NCI-H345 treated with DMSO at 0.1 percent for 48 hours (cell line): ENCODE measurements at regions not wholly inside any gene's neighbourhood (a gene's known extent, or its start where the extent isn't known, plus 50 kb on each side); places are given as distances from the start of the nearest gene placed in this dataset.

Experiments
- DNase-seq: peaks from one replicate; lab custom pipeline; 2025; ENCODE audit not compliant: unreplicated experiment; lab: John Stamatoyannopoulos, UW

GRCh38 chr3:8189051-8189450 is 312.6 kb upstream of the LMCD1 start:
- DNase-seq = no peak

- DNase-seq = no peak
These were observed 310.2 kb upstream of the LMCD1 start for GRCh38 chr3:8191406-8191805.

GRCh38 chr3:8197384-8197783 is 304.2 kb upstream of the LMCD1 start:
- DNase-seq = no peak

- DNase-seq = no peak
These were observed 303.0 kb upstream of the LMCD1 start for GRCh38 chr3:8198605-8199004.

- peak; percentile 49 for DNase-seq
These were observed 300.6 kb upstream of the LMCD1 start for GRCh38 chr3:8200996-8201395.

- peak; percentile 4 for DNase-seq
These were observed 299.7 kb upstream of the LMCD1 start for GRCh38 chr3:8201886-8202285.

- no peak for DNase-seq
These were observed 297.3 kb upstream of the LMCD1 start for GRCh38 chr3:8204331-8204730.

- DNase-seq = no peak
These were observed 296.6 kb upstream of the LMCD1 start for GRCh38 chr3:8204853-8205650.

- no peak for DNase-seq
These were observed 295.7 kb upstream of the LMCD1 start for GRCh38 chr3:8205881-8206280.

GRCh38 chr3:8206971-8207617 is 294.5 kb upstream of the LMCD1 start:
- no peak for DNase-seq

GRCh38 chr3:8210882-8211341 is 290.7 kb upstream of the LMCD1 start:
- DNase-seq = no peak

- DNase-seq = no peak
These were observed 288.8 kb upstream of the LMCD1 start for GRCh38 chr3:8212794-8213193.

GRCh38 chr3:8213286-8213685 is 288.3 kb upstream of the LMCD1 start:
- DNase-seq = no peak

- no peak for DNase-seq
These were observed 285.8 kb upstream of the LMCD1 start for GRCh38 chr3:8215821-8216220.

GRCh38 chr3:8218353-8218940 is 283.2 kb upstream of the LMCD1 start:
- no peak for DNase-seq

- no peak for DNase-seq
These were observed 281.3 kb upstream of the LMCD1 start for GRCh38 chr3:8220291-8220690.

GRCh38 chr3:8223766-8224165 is 277.9 kb upstream of the LMCD1 start:
- no peak for DNase-seq

- no peak for DNase-seq
These were observed 276.7 kb upstream of the LMCD1 start for GRCh38 chr3:8224941-8225340.

GRCh38 chr3:8233938-8234337 is 267.7 kb upstream of the LMCD1 start:
- DNase-seq = no peak

GRCh38 chr3:8236264-8236663 is 265.4 kb upstream of the LMCD1 start:
- no peak for DNase-seq

GRCh38 chr3:8237893-8238292 is 263.7 kb upstream of the LMCD1 start:
- no peak for DNase-seq

GRCh38 chr3:8238432-8238831 is 263.2 kb upstream of the LMCD1 start:
- DNase-seq = no peak
